ENCODE measurements at regions not wholly inside any gene's neighbourhood (a gene's known extent, or its start where the extent isn't known, plus 50 kb on each side); places are given as distances from the start of the nearest gene placed in this dataset.

- TF ChIP-seq ZNF274 (IDR thresholded peaks at IDR 0.05; ENCODE audit: low read depth, low read length) = no peak
- TF ChIP-seq YY1 (IDR thresholded peaks at IDR 0.05; ENCODE audit: insufficient read depth, insufficient read length) = no peak
Observed at GRCh38 chrX:99371976-99372595, 1038.0 kb downstream of the PCDH19 start.
